Right atrium auricular region (tissue), 2 donors: ENCODE measurements at regions not wholly inside any gene's neighbourhood (a gene's known extent, or its start where the extent isn't known, plus 50 kb on each side); places are given as distances from the start of the nearest gene placed in this dataset.

Experiments used
- DNase-seq: peaks from one replicate; pipeline ENCODE4 v3.0.0-alpha.2; 2019; ENCODE audit warnings: low spot score
- H3K27ac ChIP-seq, 2 donors: fragments of 200-600 bp; sonication (generic); 1 replicate in 1 of 2; 2 replicates in 1 of 2; pipeline ENCODE4 v1.5.1; 2016 to 2019
- H3K27me3 ChIP-seq, 2 donors: fragments of 200-600 bp; sonication (generic); one replicate each; pipeline versions ENCODE4 v1.5.1 to v1.6.0; 2017 to 2019
- H3K36me3 ChIP-seq: fragments of 200-600 bp; sonication (generic); one replicate; pipeline ENCODE4 v1.5.1; 2016
- H3K4me1 ChIP-seq, 2 donors: fragments of 200-600 bp; sonication (generic); one replicate each; pipeline versions ENCODE4 v1.5.1 to v1.6.0; 2017 to 2019
- H3K4me3 ChIP-seq, 2 donors: fragments of 200-600 bp; sonication (generic); 1 replicate in 1 of 2; 2 replicates in 1 of 2; pipeline ENCODE4 v1.5.1; 2017 to 2019; ENCODE audit warnings: mild to moderate bottlenecking in 1 of 2, moderate library complexity in 1 of 2
- H3K9me3 ChIP-seq, 2 donors: fragments of 200-600 bp; sonication (generic); one replicate each; pipeline ENCODE4 v1.5.1; 2019
- CTCF ChIP-seq, 2 donors: fragments of 200-600 bp; sonication (generic); IDR thresholded peaks; one replicate each; pipeline ENCODE4 v1.5.1; 2019; ENCODE audit warnings: antibody characterized with exemption in 2 of 2

- H3K4me3 ChIP-seq = no peak overlapping the region
- peaks cover 0 to 18% of the 10 kb centered on the region in 2 donors for H3K4me1 ChIP-seq
- peak overlapping the region in 1 of 2 donors; percentile 2 for H3K27ac ChIP-seq
- H3K9me3 ChIP-seq = no peaks in the 10 kb centered on the region
- DNase-seq = no peak
- H3K36me3 ChIP-seq = no peaks in the 10 kb centered on the region
- H3K27me3 ChIP-seq = no peaks in the 10 kb centered on the region
- no peak for TF ChIP-seq CTCF (IDR thresholded peaks at IDR 0.05)
Observed at GRCh38 chr12:104865080-104865479, 93.0 kb downstream of the SLC41A2 start.

GRCh38 chr12:104864668-104865067 lies 93.4 kb downstream of the SLC41A2 start:
- H3K4me3 ChIP-seq = no peak overlapping the region
- H3K9me3 ChIP-seq = no peaks in the 10 kb centered on the region
- peaks cover 0 to 18% of the 10 kb centered on the region in 2 donors for H3K4me1 ChIP-seq
- TF ChIP-seq CTCF (IDR thresholded peaks at IDR 0.05) = no peak
- peak overlapping the region in 1 of 2 donors; percentile 2 for H3K27ac ChIP-seq
- no peaks in the 10 kb centered on the region for H3K36me3 ChIP-seq
- no peaks in the 10 kb centered on the region for H3K27me3 ChIP-seq
- DNase-seq = no peak

GRCh38 chr12:104863296-104863948 lies 94.7 kb downstream of the SLC41A2 start:
- Histone ChIP-seq H3K4me3 (no peak overlapping the region), H3K27me3 (no peaks in the 10 kb centered on the region), H3K36me3 (no peaks in the 10 kb centered on the region), H3K9me3 (no peaks in the 10 kb centered on the region), H3K27ac (peak overlapping the region in 1 of 2 donors; percentile 39), H3K4me1 (peaks cover 0 to 18% of the 10 kb centered on the region in 2 donors)
- no peak for TF ChIP-seq CTCF (IDR thresholded peaks at IDR 0.05)
- no peak for DNase-seq

- no peaks in the 10 kb centered on the region for H3K36me3 ChIP-seq
- H3K4me1 ChIP-seq = peaks cover 0 to 4% of the 10 kb centered on the region in 2 donors
- no peak for DNase-seq
- H3K9me3 ChIP-seq = no peaks in the 10 kb centered on the region
- peak overlapping the region in 1 of 2 donors; percentile 59 for H3K27ac ChIP-seq
- no peaks in the 10 kb centered on the region for H3K27me3 ChIP-seq
- H3K4me3 ChIP-seq = no peak overlapping the region
- TF ChIP-seq CTCF (IDR thresholded peaks at IDR 0.05) = no peak
Observed at GRCh38 chr12:104858611-104859543, 99.2 kb downstream of the SLC41A2 start.

GRCh38 chr12:104856531-104856930 lies 101.6 kb downstream of the SLC41A2 start:
- H3K4me1 ChIP-seq = peaks cover 0 to 4% of the 10 kb centered on the region in 2 donors
- DNase-seq = no peak
- H3K36me3 ChIP-seq = no peaks in the 10 kb centered on the region
- H3K27me3 ChIP-seq = no peaks in the 10 kb centered on the region
- no peak overlapping the region for H3K4me3 ChIP-seq
- H3K9me3 ChIP-seq = no peaks in the 10 kb centered on the region
- H3K27ac ChIP-seq = peak overlapping the region; percentile 40 to 81
- no peak for TF ChIP-seq CTCF (IDR thresholded peaks at IDR 0.05)
